ENCODE measurements at regions not wholly inside any gene's neighbourhood (a gene's known extent, or its start where the extent isn't known, plus 50 kb on each side); places are given as distances from the start of the nearest gene placed in this dataset.

GRCh38 chr2:225761396-225761795, 361.9 kb downstream of the NYAP2 start:
- TF ChIP-seq POLR2A (IDR thresholded peaks at IDR 0.05), result no peak
- no peak for TF ChIP-seq CTCF (IDR thresholded peaks at IDR 0.05)
- no peak for TF ChIP-seq EP300 (IDR thresholded peaks at IDR 0.05)
